Urothelium cell line (cell line): ENCODE measurements at regions not wholly inside any gene's neighbourhood (a gene's known extent, or its start where the extent isn't known, plus 50 kb on each side); places are given as distances from the start of the nearest gene placed in this dataset.

Experiments used
- DNase-seq: peaks from one replicate; pipeline ENCODE4 v3.0.0; 2011; ENCODE audit warnings: low spot score, mixed read lengths
- FAIRE-seq: peaks from 2 replicates; lab custom pipeline; 2011; peaks lifted over from hg19 to GRCh38; lab: Jason Lieb, UNC

- no peak for DNase-seq
- FAIRE-seq = no peak
Measured at GRCh38 chr3:19725000-19725399, 209.0 kb downstream of the EFHB start.

- DNase-seq = no peak
Measured at GRCh38 chr3:19717736-19718135, 216.3 kb downstream of the EFHB start.

GRCh38 chr3:19711160-19711782 is 222.7 kb downstream of the EFHB start:
- FAIRE-seq (no peak), DNase-seq (no peak)

More at GRCh38 chr3:19717736-19718135, 216.3 kb downstream of the EFHB start:
- no peak for FAIRE-seq

- DNase-seq (peak; percentile 44), FAIRE-seq (peak; percentile 91)
Measured at GRCh38 chr3:19702416-19703078, 231.5 kb downstream of the EFHB start.

- DNase-seq (no peak), FAIRE-seq (peak; percentile 55)
Measured at GRCh38 chr3:19688767-19689166, 245.2 kb downstream of the EFHB start.

GRCh38 chr3:19668163-19668562 is 265.9 kb downstream of the EFHB start:
- no peak for FAIRE-seq
- DNase-seq = no peak

GRCh38 chr3:19662486-19662885 is 271.5 kb downstream of the EFHB start:
- DNase-seq (no peak), FAIRE-seq (no peak)

GRCh38 chr3:19652336-19652735 is 281.7 kb downstream of the EFHB start:
- DNase-seq (no peak), FAIRE-seq (no peak)

GRCh38 chr3:19645093-19645492 is 288.9 kb downstream of the EFHB start:
- DNase-seq (peak; percentile 9), FAIRE-seq (no peak)

- no peak for DNase-seq
- no peak for FAIRE-seq
Measured at GRCh38 chr3:19644405-19644804, 289.6 kb downstream of the EFHB start.

- DNase-seq (no peak), FAIRE-seq (no peak)
Measured at GRCh38 chr3:19641408-19641807, 292.6 kb downstream of the EFHB start.

- FAIRE-seq (no peak), DNase-seq (no peak)
Measured at GRCh38 chr3:19632099-19633074, 301.6 kb downstream of the EFHB start.

- no peak for DNase-seq
- no peak for FAIRE-seq
Measured at GRCh38 chr3:19598870-19599269, 335.1 kb downstream of the EFHB start.

- no peak for FAIRE-seq
- no peak for DNase-seq
Measured at GRCh38 chr3:19596408-19596807, 337.6 kb downstream of the EFHB start.

- no peak for FAIRE-seq
Measured at GRCh38 chr3:19595884-19596283, 338.1 kb downstream of the EFHB start.

More at GRCh38 chr3:19595884-19596283, 338.1 kb downstream of the EFHB start:
- no peak for DNase-seq
